HepG2 (cell line): ENCODE measurements at regions not wholly inside any gene's neighbourhood (a gene's known extent, or its start where the extent isn't known, plus 50 kb on each side); places are given as distances from the start of the nearest gene placed in this dataset.

ENCODE experiments used
- ATAC-seq: fragments of 200-7000 bp; cut with Tn5 transposase; 3 replicates; pipeline ENCODE4 v1.9.1; 2020; ENCODE audit warnings: mild to moderate bottlenecking, moderate library complexity
- BruUV-seq: library from RNA; stranded (reverse); fragments of 400-500 nt; replicated peaks from 2 replicates; lab custom pipeline; 2021; lab: Mats Ljungman, UMichigan
- CTCF ChIA-PET: fragments of 300-600 bp; formaldehyde crosslinking; extraction: SDS; loops from one replicate; lab custom pipeline; 2021; ENCODE audit warnings: low total read pairs, inconsistent platforms, low intra/inter-chr PET ratio; lab: Yijun Ruan, JAX
- POLR2A ChIA-PET: fragments of 350-600 bp; sonication (Branson Sonifier 250); formaldehyde crosslinking; loops from one replicate; lab custom pipeline; 2020; ENCODE audit warnings: antibody characterized with exemption, inconsistent platforms; lab: Yijun Ruan, JAX
- DNase-seq: peaks from one replicate; pipeline ENCODE4 v3.0.0-alpha.2; 2015; ENCODE audit warnings: low spot score
- FAIRE-seq: peaks from 3 replicates; lab custom pipeline; 2011; peaks lifted over from hg19 to GRCh38; lab: Jason Lieb, UNC
- H2AFZ ChIP-seq: one replicate; pipeline ENCODE4 v1.6.1; 2011; ENCODE audit warnings: low read length, inconsistent platforms
- H3K27ac ChIP-seq: fragments of 300-600 bp; 3 replicates; pipeline ENCODE4 v1.8.0; 2011; ENCODE audit warnings: mixed run types, mild to moderate bottlenecking, mixed read lengths, low read length, inconsistent platforms; ENCODE audit not compliant: insufficient read depth; ENCODE audit errors: extremely low read length
- H3K27me3 ChIP-seq, 2 experiments: fragments of 200-600 bp in 1 of 2; 2 replicates in 1 of 2; 3 replicates in 1 of 2; pipeline versions ENCODE4 v1.6.0 to v1.8.0; 2011; ENCODE audit warnings: low read length in 2 of 2, mild to moderate bottlenecking in 2 of 2, moderate library complexity in 2 of 2, inconsistent platforms in 1 of 2; ENCODE audit not compliant: insufficient read depth in 2 of 2, control insufficient read depth in 1 of 2
- H3K36me3 ChIP-seq, 2 experiments: fragments of 200-600 bp in 1 of 2; replicated peaks in 1 of 2; 2 replicates in 1 of 2; 3 replicates in 1 of 2; pipeline versions ENCODE4 v1.5.1 to v1.8.0; 2011; ENCODE audit warnings: low read length in 2 of 2, inconsistent platforms in 1 of 2; ENCODE audit not compliant: insufficient read depth in 2 of 2, control insufficient read depth in 1 of 2
- H3K4me1 ChIP-seq: 2 replicates; pipeline ENCODE4 v1.5.1; 2012; ENCODE audit warnings: low read length, inconsistent platforms; ENCODE audit not compliant: insufficient read depth
- H3K4me2 ChIP-seq: 2 replicates; pipeline ENCODE4 v1.6.0; 2011; ENCODE audit warnings: low read depth, low read length, inconsistent platforms
- H3K4me3 ChIP-seq, 3 experiments: fragments of 200-600 bp in 1 of 3; sonication (generic), shearing (Covaris generic) in 1 of 3; replicated peaks in 1 of 3; 2 replicates each; pipeline ENCODE4 v1.5.1; 2011 to 2016; ENCODE audit warnings: low read length in 3 of 3, inconsistent platforms in 2 of 3, low read depth in 2 of 3, mild to moderate bottlenecking in 2 of 3, control low read depth in 1 of 3, mixed read lengths in 1 of 3; ENCODE audit not compliant: insufficient read depth in 1 of 3
- H3K79me2 ChIP-seq: one replicate; pipeline ENCODE4 v1.6.1; 2011; ENCODE audit warnings: low read length, inconsistent platforms; ENCODE audit not compliant: insufficient read depth
- H3K9ac ChIP-seq: 2 replicates; pipeline ENCODE4 v1.6.0; 2011; ENCODE audit warnings: mild to moderate bottlenecking, low read depth, low read length, inconsistent platforms; ENCODE audit not compliant: insufficient read depth
- H3K9me3 ChIP-seq: 2 replicates; pipeline ENCODE4 v1.5.1; 2012; ENCODE audit warnings: mild to moderate bottlenecking, low read length
- H4K20me1 ChIP-seq: 2 replicates; pipeline ENCODE4 v1.6.0; 2011; ENCODE audit warnings: inconsistent platforms, mild to moderate bottlenecking, low read length, moderate library complexity; ENCODE audit not compliant: insufficient read depth
- AKAP8 ChIP-seq: sonication (generic); formaldehyde crosslinking; IDR thresholded peaks from 2 replicates; pipeline ENCODE4 v1.5.1; 2020; ENCODE audit warnings: mild to moderate bottlenecking, missing genetic modification reagents
- ATF7-NPFF ChIP-seq: sonication (generic); formaldehyde crosslinking; IDR thresholded peaks from 2 replicates; pipeline ENCODE4 v1.8.1; 2023; ENCODE audit warnings: mild to moderate bottlenecking, low read depth, missing genetic modification reagents, moderate library complexity
- BCLAF1 ChIP-seq: fragments of 450-650 bp; IDR thresholded peaks from 2 replicates; pipeline ENCODE4 v1.6.1; 2017; ENCODE audit warnings: mild to moderate bottlenecking
- CAMTA2 ChIP-seq: sonication (generic); formaldehyde crosslinking; IDR thresholded peaks from 2 replicates; pipeline ENCODE4 v1.4.0; 2020; ENCODE audit warnings: mild to moderate bottlenecking, missing genetic modification reagents, borderline replicate concordance
- CBX2 ChIP-seq, 2 experiments: fragments of 200-600 bp in 1 of 2; sonication (generic); formaldehyde crosslinking in 1 of 2; IDR thresholded peaks; 2 replicates each; pipeline versions ENCODE4 v1.7.0 to v1.8.1; 2018 to 2022; ENCODE audit warnings: low read depth in 2 of 2, low read length in 1 of 2, mild to moderate bottlenecking in 1 of 2, missing genetic modification reagents in 1 of 2
- EHMT2 ChIP-seq: fragments of 200-600 bp; sonication (generic); IDR thresholded peaks from 2 replicates; pipeline ENCODE4 v1.7.0; 2017; ENCODE audit warnings: antibody characterized with exemption, low read depth, low read length, borderline replicate concordance
- ETV5 ChIP-seq: IDR thresholded peaks from 2 replicates; pipeline ENCODE4 v1.6.1; 2018; ENCODE audit warnings: missing biosample characterization, missing genetic modification reagents, inconsistent platforms, borderline replicate concordance
- ETV6 ChIP-seq: sonication (generic); formaldehyde crosslinking; conservative IDR thresholded peaks from 2 replicates; pipeline ENCODE4 v1.4.0; 2020; ENCODE audit warnings: missing genetic modification reagents
- HMG20B ChIP-seq: conservative IDR thresholded peaks from 2 replicates; pipeline ENCODE4 v1.6.1; 2016; ENCODE audit warnings: missing genetic modification reagents, missing compliant biosample characterization
- HNRNPL ChIP-seq: fragments of 200-400 bp; formaldehyde crosslinking; IDR thresholded peaks from 2 replicates; pipeline ENCODE4 v1.6.1; 2017; ENCODE audit warnings: mild to moderate bottlenecking, low read depth, low read length
- HOMEZ ChIP-seq: IDR thresholded peaks from 2 replicates; pipeline ENCODE4 v1.6.1; 2016; ENCODE audit warnings: low read depth
- KDM5B ChIP-seq: sonication (generic); formaldehyde crosslinking; IDR thresholded peaks from 2 replicates; pipeline ENCODE4 v1.4.0; 2020; ENCODE audit warnings: missing genetic modification reagents, mild to moderate bottlenecking, borderline replicate concordance
- SRSF4 ChIP-seq: fragments of 200-400 bp; formaldehyde crosslinking; IDR thresholded peaks from one replicate; pipeline ENCODE4 v1.6.1; 2018; ENCODE audit warnings: mild to moderate bottlenecking, low read depth, low read length, moderate library complexity; ENCODE audit not compliant: poor library complexity, severe bottlenecking
- ZBTB21 ChIP-seq: sonication (generic); formaldehyde crosslinking; IDR thresholded peaks from 2 replicates; pipeline ENCODE4 v1.4.0; 2020; ENCODE audit warnings: missing genetic modification reagents
- ZNF10 ChIP-seq: sonication (generic); formaldehyde crosslinking; IDR thresholded peaks from 2 replicates; pipeline ENCODE4 v1.4.0; 2020; ENCODE audit warnings: mild to moderate bottlenecking, low read depth, missing genetic modification reagents, borderline replicate concordance
- ZNF18 ChIP-seq: sonication (generic); formaldehyde crosslinking; IDR thresholded peaks from 2 replicates; pipeline ENCODE4 v1.8.0; 2022; ENCODE audit warnings: mild to moderate bottlenecking, missing genetic modification reagents; ENCODE audit not compliant: insufficient replicate concordance
- ZNF296 ChIP-seq: sonication (generic); formaldehyde crosslinking; conservative IDR thresholded peaks from 2 replicates; pipeline ENCODE4 v1.5.0; 2020; ENCODE audit warnings: mild to moderate bottlenecking, missing genetic modification reagents
- ZNF484 ChIP-seq: sonication (generic); formaldehyde crosslinking; IDR thresholded peaks from 2 replicates; pipeline ENCODE4 v1.5.1; 2020; ENCODE audit warnings: mild to moderate bottlenecking, low read depth, missing genetic modification reagents, borderline replicate concordance
- ZNF839 ChIP-seq: sonication (generic); formaldehyde crosslinking; IDR thresholded peaks from 2 replicates; pipeline ENCODE4 v1.4.0; 2020; ENCODE audit warnings: missing genetic modification reagents, mild to moderate bottlenecking, borderline replicate concordance
- ZNF878 ChIP-seq: sonication (generic); formaldehyde crosslinking; IDR thresholded peaks from 2 replicates; pipeline ENCODE4 v1.8.1; 2023; ENCODE audit warnings: mild to moderate bottlenecking, missing genetic modification reagents, moderate library complexity
- WGBS: methylation state at CpG from one replicate; pipeline ENCODE4 v1.1.6; 2017; ENCODE audit warnings: low lambda C conversion rate; 5-methylcytosine and 5-hydroxymethylcytosine counted together
- in situ Hi-C: cut with HindIII; loops from 2 replicates; pipeline ENCODE4 v1.10.0; 2017; ENCODE audit warnings: low pct_unique_long_range_greater_than_20kb; ENCODE audit not compliant: extremely low pct_ligation_motif_present
- intact Hi-C: fragments of 100-400 bp; cut with micrococcal nuclease; formaldehyde crosslinking; loops from one replicate; pipeline ENCODE4 v1.10.0; 2022; ENCODE audit not compliant: unreplicated experiment

GRCh38 chr6:131418441-131418840 is 154.6 kb upstream of the ARG1 start:
- Histone ChIP-seq H4K20me1 (no peaks in the 10 kb centered on the region), H2AFZ (no peak overlapping the region), H3K9me3 (no peaks in the 10 kb centered on the region), H3K4me3 (no peak overlapping the region), H3K4me2 (no peak overlapping the region), H3K79me2 (no peaks in the 10 kb centered on the region), H3K4me1 (no peaks in the 10 kb centered on the region), H3K27ac (no peak overlapping the region), H3K27me3 (0 out of 5 replicates have a peak, but pooled peaks cover 0 to 4% of the 10 kb centered on the region in 2 experiments), H3K9ac (no peak overlapping the region), H3K36me3 (no peaks in the 10 kb centered on the region)
- FAIRE-seq (no peak), DNase-seq (no peak), ATAC-seq (no peak)
- no TSS peak for BruUV-seq
- intact Hi-C loops: no loop called here
- in situ Hi-C loops: no loop called here
- 4% methylated on average over 3 of the region's 5 CpGs for WGBS
- POLR2A ChIA-PET: no interaction called here
- CTCF ChIA-PET: no interaction called here
- no peak for TF ChIP-seq ETV6 (CRISPR knock-in tag)
- TF ChIP-seq AKAP8: no peak
- no peak for TF ChIP-seq BCLAF1
- TF ChIP-seq ZNF878 (CRISPR knock-in tag): no peak
- TF ChIP-seq ZNF839 (CRISPR knock-in tag): no peak
- TF ChIP-seq CAMTA2 (CRISPR knock-in tag): no peak
- TF ChIP-seq ETV5 (CRISPR knock-in tag): no peak
- TF ChIP-seq ZNF296: no peak
- no peak for TF ChIP-seq CBX2 (IDR thresholded peaks at IDR 0.05; ENCODE audit: low read depth, low read length)
- no peak for TF ChIP-seq CBX2 (CRISPR knock-in tag; IDR thresholded peaks at IDR 0.05; ENCODE audit: low read depth)
- TF ChIP-seq HMG20B (CRISPR knock-in tag): no peak
- no peak for TF ChIP-seq ZNF18 (CRISPR knock-in tag)
- no peak for TF ChIP-seq HOMEZ
- no peak for TF ChIP-seq ZNF484 (CRISPR knock-in tag)
- no peak for TF ChIP-seq KDM5B (CRISPR knock-in tag)
- no peak for TF ChIP-seq ATF7-NPFF
- no peak for TF ChIP-seq ZBTB21
- TF ChIP-seq HNRNPL: no peak
- TF ChIP-seq EHMT2: no peak
- no peak for TF ChIP-seq SRSF4
- TF ChIP-seq ZNF10: no peak
